ENCODE measurements at regions not wholly inside any gene's neighbourhood (a gene's known extent, or its start where the extent isn't known, plus 50 kb on each side); places are given as distances from the start of the nearest gene placed in this dataset.

DNA sequence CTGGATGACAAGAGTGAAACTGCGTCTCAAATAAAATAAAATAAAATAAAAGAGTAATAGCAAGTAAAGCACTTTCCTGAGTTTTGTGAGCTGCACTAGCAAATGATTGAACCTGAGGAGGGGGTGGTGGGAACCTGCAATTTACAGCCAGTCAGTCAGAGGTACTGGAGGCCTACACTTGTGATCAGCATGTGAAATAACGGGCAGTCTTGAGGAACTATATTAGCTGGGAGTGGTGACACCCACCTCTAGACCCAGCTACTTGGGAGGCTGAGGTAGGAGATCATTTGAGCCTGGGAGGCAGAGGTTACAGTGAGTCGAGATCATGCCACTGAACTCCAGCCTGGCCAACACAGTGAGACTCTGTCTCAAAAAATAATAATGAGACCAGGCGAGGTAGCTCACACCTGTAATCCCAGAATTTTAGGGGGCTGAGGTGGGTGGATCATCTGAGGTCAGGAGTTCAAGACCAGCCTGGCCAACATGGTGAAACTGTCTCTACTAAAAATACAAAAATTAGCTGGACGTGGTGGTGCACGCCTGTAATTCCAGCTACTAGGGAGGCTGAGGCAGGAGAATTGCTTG, 537.1 kb upstream of the HTR2C start:
- TF ChIP-seq, protein P1, sequence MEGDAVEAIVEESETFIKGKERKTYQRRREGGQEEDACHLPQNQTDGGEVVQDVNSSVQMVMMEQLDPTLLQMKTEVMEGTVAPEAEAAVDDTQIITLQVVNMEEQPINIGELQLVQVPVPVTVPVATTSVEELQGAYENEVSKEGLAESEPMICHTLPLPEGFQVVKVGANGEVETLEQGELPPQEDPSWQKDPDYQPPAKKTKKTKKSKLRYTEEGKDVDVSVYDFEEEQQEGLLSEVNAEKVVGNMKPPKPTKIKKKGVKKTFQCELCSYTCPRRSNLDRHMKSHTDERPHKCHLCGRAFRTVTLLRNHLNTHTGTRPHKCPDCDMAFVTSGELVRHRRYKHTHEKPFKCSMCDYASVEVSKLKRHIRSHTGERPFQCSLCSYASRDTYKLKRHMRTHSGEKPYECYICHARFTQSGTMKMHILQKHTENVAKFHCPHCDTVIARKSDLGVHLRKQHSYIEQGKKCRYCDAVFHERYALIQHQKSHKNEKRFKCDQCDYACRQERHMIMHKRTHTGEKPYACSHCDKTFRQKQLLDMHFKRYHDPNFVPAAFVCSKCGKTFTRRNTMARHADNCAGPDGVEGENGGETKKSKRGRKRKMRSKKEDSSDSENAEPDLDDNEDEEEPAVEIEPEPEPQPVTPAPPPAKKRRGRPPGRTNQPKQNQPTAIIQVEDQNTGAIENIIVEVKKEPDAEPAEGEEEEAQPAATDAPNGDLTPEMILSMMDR (IDR thresholded peaks at IDR 0.05 in 8 of 11, conservative IDR thresholded peaks at IDR 0.05 in 3 of 11): no peak
- no peak for TF ChIP-seq POLR2A (IDR thresholded peaks at IDR 0.05)
